Kidney capillary endothelial cell (primary cell): ENCODE measurements at regions not wholly inside any gene's neighbourhood (a gene's known extent, or its start where the extent isn't known, plus 50 kb on each side); places are given as distances from the start of the nearest gene placed in this dataset.
"Not testable (repeated sequence)": the region's sequence is repeated elsewhere in the genome, so short reads cannot be mapped to it uniquely, and the experiment has no call there.

Experiments
- DNase-seq: peaks from one replicate; pipeline ENCODE4 v3.0.0-alpha.2; 2018; ENCODE audit warnings: low spot score

GRCh38 chr13:111413407-111414187 is 93.2 kb downstream of the TEX29 start:
- no peak for DNase-seq

GRCh38 chr13:111414341-111414740 is 93.9 kb downstream of the TEX29 start:
- no peak for DNase-seq

GRCh38 chr13:111415246-111415645 is 94.8 kb downstream of the TEX29 start:
- no peak for DNase-seq

DNA sequence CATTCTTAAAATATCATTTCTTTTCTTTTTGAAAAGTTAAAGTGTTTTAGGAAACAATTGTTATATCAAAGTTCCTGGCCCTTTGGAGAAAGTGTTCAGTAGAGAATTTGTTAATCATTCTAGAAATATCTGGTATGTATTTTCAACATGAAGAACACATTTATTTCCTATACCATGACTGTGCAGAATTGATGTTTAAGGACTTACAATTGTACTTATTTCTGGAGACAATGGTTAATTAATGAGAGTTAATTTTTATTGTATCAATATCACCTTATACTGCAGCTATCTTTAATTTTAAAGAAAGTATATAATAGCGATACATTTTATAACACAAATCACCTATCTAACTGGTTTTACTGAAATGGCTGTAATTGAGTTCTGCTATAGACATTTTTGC is 95.3 kb downstream of the TEX29 start:
- DNase-seq: no peak

DNA sequence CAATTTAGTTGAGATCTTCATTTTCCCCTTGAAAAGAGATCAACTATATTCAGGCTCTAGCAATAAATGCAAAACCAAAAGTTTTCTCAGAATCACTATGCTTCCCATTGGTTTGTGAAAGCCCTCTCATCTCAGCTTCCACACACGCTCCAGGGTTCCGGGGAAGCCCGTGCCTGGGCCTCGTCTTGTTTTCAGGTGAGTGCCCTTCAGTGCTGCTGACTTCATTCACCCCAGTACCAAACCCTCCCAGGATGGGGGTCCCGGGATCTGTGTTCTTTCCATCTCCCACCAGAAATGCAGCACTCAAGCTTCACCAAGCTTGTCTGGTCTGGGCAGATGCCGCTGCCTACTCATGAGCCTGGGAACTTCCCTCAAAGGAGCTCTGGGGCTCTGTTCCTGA is 97.7 kb downstream of the TEX29 start:
- DNase-seq: no peak

- no peak for DNase-seq
Measured at GRCh38 chr13:111420113-111420876, 99.9 kb downstream of the TEX29 start.

GRCh38 chr13:111421216-111421615 is 100.8 kb downstream of the TEX29 start:
- no peak for DNase-seq

DNA sequence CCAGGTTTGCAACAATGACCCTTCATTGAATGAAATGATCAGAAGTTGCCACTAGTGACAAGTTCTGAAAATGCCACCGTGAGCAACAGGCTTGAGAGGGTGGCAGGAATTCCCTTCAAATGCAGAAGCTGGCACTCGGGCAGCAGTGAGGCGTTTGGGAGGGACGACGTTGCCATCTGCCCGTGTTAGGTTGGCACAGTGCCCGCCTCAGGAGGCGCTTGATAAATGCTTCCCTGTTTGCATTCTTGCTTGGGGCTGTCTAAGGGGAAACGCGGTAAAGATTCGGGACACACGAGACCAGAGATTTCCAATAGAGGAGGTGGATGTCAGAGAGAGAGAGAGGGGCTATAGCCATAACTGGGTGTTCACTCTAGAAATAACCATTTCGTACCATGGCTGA is 101.9 kb downstream of the TEX29 start:
- DNase-seq: no peak

GRCh38 chr13:111423168-111423785 is 102.8 kb downstream of the TEX29 start:
- no peak for DNase-seq

DNA sequence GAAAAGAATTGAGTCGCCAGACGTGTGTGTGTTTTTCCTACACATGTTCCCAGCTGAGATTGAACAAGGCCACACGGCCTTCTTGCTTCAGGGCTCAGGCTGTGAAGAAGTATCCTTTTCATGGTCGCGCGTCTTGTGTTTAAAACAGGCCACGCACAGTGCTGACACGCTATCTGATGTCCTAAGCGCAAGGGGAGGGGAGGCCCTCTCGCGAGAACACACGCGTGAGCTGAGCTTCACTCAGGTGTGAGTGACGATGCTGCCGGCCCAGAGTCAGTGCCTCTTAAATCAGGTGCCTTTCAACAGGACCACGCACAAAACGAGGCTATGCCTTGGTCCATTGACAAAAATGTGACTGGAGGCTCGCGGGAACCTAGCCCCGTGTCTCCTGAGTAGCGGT is 103.7 kb downstream of the TEX29 start:
- no peak for DNase-seq

DNA sequence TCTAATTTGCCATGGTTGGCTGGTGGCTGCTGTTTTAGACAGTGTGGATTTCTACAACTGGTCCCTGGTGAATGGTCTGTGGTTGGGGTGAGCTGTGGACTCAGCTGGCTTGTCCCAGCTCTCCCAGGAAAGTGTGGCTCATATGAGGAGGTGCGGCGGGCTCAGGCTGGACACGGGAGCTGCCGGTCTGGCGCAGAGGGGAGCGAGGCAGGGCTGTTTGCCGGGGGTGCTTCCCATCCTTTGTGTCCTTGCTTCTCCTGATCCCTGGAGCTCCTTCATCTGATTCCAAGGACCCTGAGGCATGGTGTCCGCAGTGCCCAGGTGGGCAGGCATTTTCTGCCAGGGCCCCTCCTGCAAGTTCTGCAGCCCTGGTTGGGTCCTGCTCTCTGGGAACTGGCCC is 104.9 kb downstream of the TEX29 start:
- no peak for DNase-seq

DNA sequence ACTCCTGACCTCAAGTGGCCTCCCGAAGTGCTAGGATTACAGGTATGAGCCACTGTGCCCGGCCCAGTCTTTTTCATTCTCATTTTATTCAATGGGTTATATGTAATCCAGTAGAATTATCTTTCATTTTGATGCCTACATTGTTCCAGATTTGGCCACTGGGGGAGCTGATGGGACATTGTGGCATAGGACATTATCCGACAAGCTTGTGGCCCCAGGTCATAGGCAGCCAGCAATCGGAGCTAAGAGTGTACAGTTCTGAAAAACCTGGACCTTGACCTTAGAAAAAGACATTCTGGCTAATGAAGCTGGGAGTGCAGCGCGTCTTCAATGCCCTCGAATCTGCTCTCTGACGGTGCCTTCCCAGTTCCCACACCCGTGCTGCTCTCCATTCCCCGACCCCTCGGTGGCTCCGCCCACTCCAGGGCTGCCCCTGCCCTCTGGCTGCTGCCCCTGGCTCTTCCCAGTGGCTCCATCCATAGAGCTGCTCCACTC is 108.7 kb downstream of the TEX29 start:
- DNase-seq: peak; percentile 23

DNA sequence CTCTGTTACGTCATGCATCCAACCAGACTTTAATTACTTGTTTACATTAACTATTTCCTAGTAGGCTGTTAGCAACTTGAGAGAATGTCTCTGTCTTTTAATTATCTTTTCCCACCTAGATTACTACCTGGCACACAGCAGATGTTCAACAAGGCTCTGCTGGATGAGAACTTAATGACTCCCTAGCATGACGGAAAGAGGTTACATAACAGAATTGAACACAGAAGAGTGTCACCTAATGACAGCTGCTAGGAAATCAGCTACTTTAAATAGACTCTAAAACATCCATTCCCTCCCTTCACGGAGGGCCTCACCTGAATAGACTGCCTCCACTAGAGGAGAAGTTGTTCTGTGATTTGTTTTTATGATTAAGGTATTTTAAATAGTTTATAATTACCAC is 110.8 kb downstream of the TEX29 start:
- no peak for DNase-seq

DNA sequence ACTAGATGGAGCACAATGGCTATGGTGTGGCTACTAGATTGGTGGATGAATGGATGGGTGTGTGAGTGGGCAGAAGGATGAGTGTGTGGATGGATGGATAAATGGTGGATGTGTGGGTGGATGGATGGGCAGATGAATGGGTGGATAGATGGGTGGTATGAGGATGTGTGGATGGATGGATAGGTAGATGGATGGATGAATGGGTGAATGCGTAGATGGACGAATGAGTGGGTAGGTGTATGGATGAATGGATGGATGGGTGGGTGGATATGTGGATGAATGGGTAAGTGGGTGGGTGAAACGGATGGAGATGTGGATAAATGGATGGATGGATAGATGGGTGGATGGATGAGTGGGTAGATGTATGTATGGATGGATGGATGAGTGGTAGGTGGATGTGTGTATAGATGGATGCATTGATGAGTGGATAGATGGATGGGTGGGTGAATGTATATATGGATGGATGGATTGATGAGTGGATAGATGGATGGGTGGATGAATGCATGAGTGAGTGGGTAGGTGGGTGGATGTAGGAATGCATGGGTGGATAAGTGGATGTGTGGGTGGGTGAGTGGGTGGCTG is 114.2 kb downstream of the TEX29 start:
- no peak for DNase-seq

DNA sequence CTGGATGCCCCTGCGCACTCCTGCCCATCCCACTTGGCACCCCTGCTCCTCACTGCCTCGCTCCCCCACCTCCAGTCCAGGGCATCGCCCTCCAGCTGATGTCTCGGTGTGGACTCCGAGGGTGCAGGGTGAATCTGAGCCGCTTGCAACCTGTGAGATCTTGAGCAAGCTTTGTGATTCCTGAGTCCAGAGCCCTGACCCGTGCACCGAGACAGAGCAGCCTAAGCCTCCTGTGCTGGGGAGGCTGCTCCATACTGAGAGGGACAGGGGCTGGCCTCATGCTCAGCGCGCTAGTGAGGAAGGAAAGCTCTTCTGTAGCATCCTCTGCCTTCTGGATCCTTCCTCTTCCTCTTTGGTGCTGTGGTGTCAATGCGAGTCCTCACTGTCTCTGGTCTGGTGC is 116.0 kb downstream of the TEX29 start:
- DNase-seq: no peak

DNA sequence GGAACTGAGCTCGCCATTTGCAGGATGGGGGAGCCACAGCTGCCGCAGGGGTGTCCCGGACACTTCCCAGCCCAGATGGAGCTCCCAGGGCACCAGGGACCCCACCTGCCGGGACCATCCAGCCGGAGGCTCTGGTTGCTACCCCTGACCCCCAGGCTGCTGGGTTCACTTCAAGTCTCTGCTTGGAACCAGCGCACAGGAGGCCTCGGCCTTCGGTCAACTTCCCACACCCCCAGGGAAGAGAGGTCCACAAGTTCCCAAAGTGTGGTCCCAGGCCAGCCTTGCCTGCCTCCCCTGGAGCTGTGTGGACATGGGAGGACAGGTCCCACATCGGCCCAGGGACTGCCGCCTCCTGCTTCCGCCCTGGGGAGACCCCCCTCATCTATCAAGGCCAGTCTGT is 117.0 kb downstream of the TEX29 start:
- DNase-seq: no peak

GRCh38 chr13:111437856-111438547 is 117.6 kb downstream of the TEX29 start:
- no peak for DNase-seq

GRCh38 chr13:111440492-111440891 is 120.0 kb downstream of the TEX29 start:
- DNase-seq: not testable (repeated sequence)

DNA sequence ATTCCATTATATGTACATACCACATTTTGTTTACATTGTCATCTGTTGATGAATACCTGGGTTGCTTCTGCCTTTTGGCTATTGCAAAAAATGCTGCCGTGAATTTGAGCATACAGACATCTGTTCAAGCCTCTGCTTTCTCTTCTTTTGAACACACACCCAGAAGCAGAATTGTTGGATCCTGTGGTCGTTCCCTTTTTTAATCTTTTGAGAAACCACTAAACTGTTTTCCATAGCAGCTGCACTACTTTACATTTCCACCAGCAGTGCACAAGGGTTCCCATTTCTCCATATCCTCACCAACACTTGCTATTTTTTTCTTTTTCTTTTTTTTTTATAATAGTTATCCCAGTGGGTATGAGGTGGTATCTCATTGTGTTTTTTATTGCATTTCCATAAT is 123.5 kb downstream of the TEX29 start:
- no peak for DNase-seq

GRCh38 chr13:111448504-111448903 is 128.1 kb downstream of the TEX29 start:
- DNase-seq: no peak

- DNase-seq: no peak
Measured at GRCh38 chr13:111449041-111449440, 128.6 kb downstream of the TEX29 start.

DNA sequence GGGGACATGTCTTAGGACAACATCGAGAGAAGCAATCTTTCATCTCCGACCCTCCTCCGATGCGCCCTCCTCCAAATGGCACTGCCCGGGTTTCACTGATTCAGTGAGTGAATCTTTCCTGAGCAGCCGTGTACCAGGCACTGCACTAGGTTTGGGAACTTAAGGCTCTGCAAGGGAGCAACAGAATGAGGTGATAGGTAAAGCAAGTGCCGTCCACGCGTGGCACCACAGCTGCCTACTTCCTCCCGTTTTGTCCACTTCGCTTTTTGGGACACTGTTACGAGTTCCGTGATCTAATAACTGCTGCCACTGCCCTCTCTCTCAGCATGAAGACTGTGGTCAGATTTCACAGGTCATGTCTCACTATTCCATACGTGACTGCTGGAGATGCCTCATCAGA is 131.0 kb downstream of the TEX29 start:
- DNase-seq: no peak
